ENCODE measurements at regions not wholly inside any gene's neighbourhood (a gene's known extent, or its start where the extent isn't known, plus 50 kb on each side); places are given as distances from the start of the nearest gene placed in this dataset.

GRCh38 chr11:56848141-56848809, 99.8 kb upstream of the OR9G4 start:
- no peak for TF ChIP-seq CTCF (optimal IDR thresholded peaks at IDR 0.05 in 1 of 3, IDR thresholded peaks at IDR 0.05 in 1 of 3, conservative IDR thresholded peaks at IDR 0.05 in 1 of 3; ENCODE audit: extremely low read depth in 1 of 3, insufficient read depth in 2 of 3, low read length in 3 of 3)
- TF ChIP-seq EZH2 (IDR thresholded peaks at IDR 0.05; ENCODE audit: low read length): no peak

All from keratinocyte (primary cell).